HepG2 (cell line): ENCODE measurements at regions not wholly inside any gene's neighbourhood (a gene's known extent, or its start where the extent isn't known, plus 50 kb on each side); places are given as distances from the start of the nearest gene placed in this dataset.
A peak's percentile ranks its signal among the peaks of the same experiment; 100 is the strongest.

Experiments
- ARID2 ChIP-seq: sonication (generic); formaldehyde crosslinking; IDR thresholded peaks from 2 replicates; pipeline ENCODE4 v1.8.1; 2022; ENCODE audit warnings: mild to moderate bottlenecking, missing genetic modification reagents, borderline replicate concordance
- ATF2 ChIP-seq: sonication (generic); formaldehyde crosslinking; IDR thresholded peaks from 2 replicates; pipeline ENCODE4 v1.4.0; 2020; ENCODE audit warnings: missing genetic modification reagents
- CBFB ChIP-seq: sonication (generic); formaldehyde crosslinking; IDR thresholded peaks from 2 replicates; pipeline ENCODE4 v1.4.0; 2020; ENCODE audit warnings: missing genetic modification reagents
- ISX ChIP-seq: sonication (generic); formaldehyde crosslinking; conservative IDR thresholded peaks from 2 replicates; pipeline ENCODE4 v1.5.0; 2020; ENCODE audit warnings: missing genetic modification reagents
- JUNB ChIP-seq: sonication (generic); formaldehyde crosslinking; IDR thresholded peaks from 2 replicates; pipeline ENCODE4 v1.8.0; 2022; ENCODE audit warnings: missing genetic modification reagents, mild to moderate bottlenecking, borderline replicate concordance
- MEIS1 ChIP-seq: sonication (generic); formaldehyde crosslinking; IDR thresholded peaks from 2 replicates; pipeline ENCODE4 v1.9.0; 2021; ENCODE audit warnings: mild to moderate bottlenecking, missing genetic modification reagents, moderate library complexity, borderline replicate concordance
- NR2F1 ChIP-seq, 2 experiments: fragments of 450-650 bp in 1 of 2; formaldehyde crosslinking in 1 of 2; IDR thresholded peaks; 2 replicates each; pipeline versions ENCODE4 v1.5.0 to v1.6.1; 2016 to 2020; ENCODE audit warnings: mild to moderate bottlenecking in 1 of 2, missing compliant biosample characterization in 1 of 2, missing genetic modification reagents in 1 of 2, moderate library complexity in 1 of 2
- NR3C1 ChIP-seq: sonication (generic); formaldehyde crosslinking; IDR thresholded peaks from 2 replicates; pipeline ENCODE4 v1.4.0; 2020; ENCODE audit warnings: missing genetic modification reagents
- PRDM4 ChIP-seq: sonication (generic); formaldehyde crosslinking; IDR thresholded peaks from 2 replicates; pipeline ENCODE4 v1.9.0; 2021; ENCODE audit warnings: missing genetic modification reagents, borderline replicate concordance
- RAD21 ChIP-seq: fragments of 450-650 bp; formaldehyde crosslinking; IDR thresholded peaks from 2 replicates; pipeline ENCODE4 v1.5.0; 2020; ENCODE audit warnings: mild to moderate bottlenecking
- RXRA ChIP-seq: sonication (generic); formaldehyde crosslinking; IDR thresholded peaks from 2 replicates; pipeline ENCODE4 v1.5.1; 2020; ENCODE audit warnings: missing genetic modification reagents
- SIN3B ChIP-seq: fragments of 150-350 bp; IDR thresholded peaks from 2 replicates; pipeline ENCODE4 v1.6.1; 2014; ENCODE audit warnings: low read length
- THAP7 ChIP-seq: sonication (generic); formaldehyde crosslinking; IDR thresholded peaks from 2 replicates; pipeline ENCODE4 v1.8.1; 2023; ENCODE audit warnings: mild to moderate bottlenecking, missing genetic modification reagents
- WIZ ChIP-seq: sonication (generic); formaldehyde crosslinking; IDR thresholded peaks from 2 replicates; pipeline ENCODE4 v1.5.1; 2020; ENCODE audit warnings: mild to moderate bottlenecking, missing genetic modification reagents
- ZNF558 ChIP-seq: sonication (generic); formaldehyde crosslinking; IDR thresholded peaks from 2 replicates; pipeline ENCODE4 v1.9.0; 2022; ENCODE audit warnings: mild to moderate bottlenecking, missing genetic modification reagents, borderline replicate concordance
- ZNF747 ChIP-seq: sonication (generic); formaldehyde crosslinking; IDR thresholded peaks from 2 replicates; pipeline ENCODE4 v1.8.1; 2023; ENCODE audit warnings: missing genetic modification reagents, mild to moderate bottlenecking, borderline replicate concordance
- TF ChIP-seq, protein P1 (sequence below): sonication (generic); formaldehyde crosslinking; IDR thresholded peaks from 2 replicates; pipeline ENCODE4 v1.5.0; 2020; ENCODE audit warnings: mild to moderate bottlenecking, missing genetic modification reagents
- TF ChIP-seq, protein P2 (sequence below): sonication (generic); formaldehyde crosslinking; IDR thresholded peaks from 2 replicates; pipeline ENCODE4 v1.5.0; 2020; ENCODE audit warnings: mild to moderate bottlenecking, missing genetic modification reagents, borderline replicate concordance
- TF ChIP-seq, protein P3 (sequence below): sonication (generic); formaldehyde crosslinking; IDR thresholded peaks from 2 replicates; pipeline ENCODE4 v1.5.0; 2020; ENCODE audit warnings: missing genetic modification reagents, mild to moderate bottlenecking, borderline replicate concordance

- peak; percentile 59; the same call in 1 of the 2 replicates for TF ChIP-seq MEIS1 (CRISPR knock-in tag)
- TF ChIP-seq ARID2 (CRISPR knock-in tag): no peak
- TF ChIP-seq, protein P1, sequence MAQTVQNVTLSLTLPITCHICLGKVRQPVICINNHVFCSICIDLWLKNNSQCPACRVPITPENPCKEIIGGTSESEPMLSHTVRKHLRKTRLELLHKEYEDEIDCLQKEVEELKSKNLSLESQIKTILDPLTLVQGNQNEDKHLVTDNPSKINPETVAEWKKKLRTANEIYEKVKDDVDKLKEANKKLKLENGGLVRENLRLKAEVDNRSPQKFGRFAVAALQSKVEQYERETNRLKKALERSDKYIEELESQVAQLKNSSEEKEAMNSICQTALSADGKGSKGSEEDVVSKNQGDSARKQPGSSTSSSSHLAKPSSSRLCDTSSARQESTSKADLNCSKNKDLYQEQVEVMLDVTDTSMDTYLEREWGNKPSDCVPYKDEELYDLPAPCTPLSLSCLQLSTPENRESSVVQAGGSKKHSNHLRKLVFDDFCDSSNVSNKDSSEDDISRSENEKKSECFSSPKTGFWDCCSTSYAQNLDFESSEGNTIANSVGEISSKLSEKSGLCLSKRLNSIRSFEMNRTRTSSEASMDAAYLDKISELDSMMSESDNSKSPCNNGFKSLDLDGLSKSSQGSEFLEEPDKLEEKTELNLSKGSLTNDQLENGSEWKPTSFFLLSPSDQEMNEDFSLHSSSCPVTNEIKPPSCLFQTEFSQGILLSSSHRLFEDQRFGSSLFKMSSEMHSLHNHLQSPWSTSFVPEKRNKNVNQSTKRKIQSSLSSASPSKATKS (CRISPR knock-in tag): 0 out of 2 replicates have a peak, but pooled peaks have one; percentile 68
- TF ChIP-seq WIZ (CRISPR knock-in tag): peak; percentile 54; the same call in 1 of the 2 replicates
- no peak for TF ChIP-seq PRDM4 (CRISPR knock-in tag)
- TF ChIP-seq ZNF747 (CRISPR knock-in tag): peak; percentile 22; the same call in 1 of the 2 replicates
- peak; percentile 99 to 100 for TF ChIP-seq NR2F1 (CRISPR knock-in tag; IDR thresholded peaks at IDR 0.05)
- no peak for TF ChIP-seq NR3C1 (CRISPR knock-in tag)
- peak; percentile 95 for TF ChIP-seq ATF2 (CRISPR knock-in tag)
- peak; percentile 94; the same call in 1 of the 2 replicates for TF ChIP-seq RXRA (CRISPR knock-in tag)
- TF ChIP-seq ZNF558 (CRISPR knock-in tag): no peak
- TF ChIP-seq, protein P2, sequence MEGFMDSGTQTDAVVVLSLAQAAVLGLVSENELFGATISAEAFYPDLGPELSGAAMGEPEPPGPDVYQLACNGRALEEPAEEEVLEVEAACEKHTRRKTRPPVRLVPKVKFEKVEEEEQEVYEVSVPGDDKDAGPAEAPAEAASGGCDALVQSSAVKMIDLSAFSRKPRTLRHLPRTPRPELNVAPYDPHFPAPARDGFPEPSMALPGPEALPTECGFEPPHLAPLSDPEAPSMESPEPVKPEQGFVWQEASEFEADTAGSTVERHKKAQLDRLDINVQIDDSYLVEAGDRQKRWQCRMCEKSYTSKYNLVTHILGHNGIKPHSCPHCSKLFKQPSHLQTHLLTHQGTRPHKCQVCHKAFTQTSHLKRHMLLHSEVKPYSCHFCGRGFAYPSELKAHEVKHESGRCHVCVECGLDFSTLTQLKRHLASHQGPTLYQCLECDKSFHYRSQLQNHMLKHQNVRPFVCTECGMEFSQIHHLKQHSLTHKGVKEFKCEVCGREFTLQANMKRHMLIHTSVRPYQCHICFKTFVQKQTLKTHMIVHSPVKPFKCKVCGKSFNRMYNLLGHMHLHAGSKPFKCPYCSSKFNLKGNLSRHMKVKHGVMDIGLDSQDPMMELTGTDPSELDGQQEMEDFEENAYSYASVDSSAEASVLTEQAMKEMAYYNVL (CRISPR knock-in tag): peak; percentile 97
- TF ChIP-seq, protein P3, sequence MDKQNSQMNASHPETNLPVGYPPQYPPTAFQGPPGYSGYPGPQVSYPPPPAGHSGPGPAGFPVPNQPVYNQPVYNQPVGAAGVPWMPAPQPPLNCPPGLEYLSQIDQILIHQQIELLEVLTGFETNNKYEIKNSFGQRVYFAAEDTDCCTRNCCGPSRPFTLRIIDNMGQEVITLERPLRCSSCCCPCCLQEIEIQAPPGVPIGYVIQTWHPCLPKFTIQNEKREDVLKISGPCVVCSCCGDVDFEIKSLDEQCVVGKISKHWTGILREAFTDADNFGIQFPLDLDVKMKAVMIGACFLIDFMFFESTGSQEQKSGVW (CRISPR knock-in tag): no peak
- no peak for TF ChIP-seq ISX
- no peak for TF ChIP-seq THAP7 (CRISPR knock-in tag)
- peak; percentile 32; the same call in 1 of the 2 replicates for TF ChIP-seq JUNB
- peak; percentile 91 for TF ChIP-seq CBFB
- peak; percentile 48; the same call in 1 of the 2 replicates for TF ChIP-seq RAD21 (CRISPR knock-in tag)
- TF ChIP-seq SIN3B: no peak
Observed at GRCh38 chr14:54138354-54139038, 181.9 kb upstream of the BMP4 start (continued).
